ENCODE measurements at regions not wholly inside any gene's neighbourhood (a gene's known extent, or its start where the extent isn't known, plus 50 kb on each side); places are given as distances from the start of the nearest gene placed in this dataset.
"Not testable (repeated sequence)": the region's sequence is repeated elsewhere in the genome, so short reads cannot be mapped to it uniquely, and the experiment has no call there.

GRCh38 chr12:91717804-91718203, 427.8 kb downstream of the BTG1 start:
- H3K9me3 Mint-ChIP-seq = no peaks in the 10 kb centered on the region
- H3K4me1 Mint-ChIP-seq = peaks cover 9% of the 10 kb centered on the region
- H3K4me3 Mint-ChIP-seq = no peak overlapping the region
- ATAC-seq (no peak), DNase-seq (no peak)
- H3K36me3 Mint-ChIP-seq (ENCODE audit: low read depth) = no peaks in the 10 kb centered on the region
- H3K27ac Mint-ChIP-seq = no peak overlapping the region
- H3K27me3 Mint-ChIP-seq = no peaks in the 10 kb centered on the region

GRCh38 chr12:91711925-91712324, 433.7 kb downstream of the BTG1 start:
- H3K36me3 Mint-ChIP-seq (ENCODE audit: low read depth); H3K27me3 Mint-ChIP-seq; H3K9me3 Mint-ChIP-seq; H3K4me3 Mint-ChIP-seq; H3K4me1 Mint-ChIP-seq; H3K27ac Mint-ChIP-seq; DNase-seq; ATAC-seq: not testable (repeated sequence)

DNA sequence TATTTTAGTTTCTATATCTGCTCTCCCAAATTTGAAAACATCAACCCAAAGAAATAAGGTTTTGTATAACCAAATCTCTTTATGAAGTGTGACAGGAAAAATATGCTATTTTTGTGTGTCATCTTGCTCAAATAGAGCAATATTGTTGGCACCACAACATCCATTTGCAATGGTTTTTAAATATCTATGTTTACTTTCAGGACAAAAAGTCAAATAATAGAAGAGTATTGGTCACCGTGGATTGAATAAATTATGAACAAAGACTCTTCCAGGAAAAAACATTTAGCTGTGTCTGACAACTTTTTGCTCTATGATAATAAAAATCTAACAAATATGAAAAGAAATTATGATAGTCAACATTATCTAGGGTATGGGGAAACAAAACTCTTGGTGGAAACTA, 439.2 kb downstream of the BTG1 start:
- Mint-ChIP-seq H3K4me1 (no peaks in the 10 kb centered on the region), H3K4me3 (no peak overlapping the region), H3K36me3 (ENCODE audit: low read depth) (no peaks in the 10 kb centered on the region), H3K9me3 (no peaks in the 10 kb centered on the region), H3K27ac (no peak overlapping the region), H3K27me3 (no peaks in the 10 kb centered on the region)
- DNase-seq (no peak), ATAC-seq (no peak)

- DNase-seq = no peak
- no peak overlapping the region for H3K27ac Mint-ChIP-seq
- H3K27me3 Mint-ChIP-seq = no peaks in the 10 kb centered on the region
- peaks cover 2% of the 10 kb centered on the region for H3K9me3 Mint-ChIP-seq
- ATAC-seq = no peak
- no peaks in the 10 kb centered on the region for H3K4me1 Mint-ChIP-seq
- no peaks in the 10 kb centered on the region for H3K36me3 Mint-ChIP-seq (ENCODE audit: low read depth)
- no peak overlapping the region for H3K4me3 Mint-ChIP-seq
Observed at GRCh38 chr12:91704446-91704845, 441.2 kb downstream of the BTG1 start.

DNA sequence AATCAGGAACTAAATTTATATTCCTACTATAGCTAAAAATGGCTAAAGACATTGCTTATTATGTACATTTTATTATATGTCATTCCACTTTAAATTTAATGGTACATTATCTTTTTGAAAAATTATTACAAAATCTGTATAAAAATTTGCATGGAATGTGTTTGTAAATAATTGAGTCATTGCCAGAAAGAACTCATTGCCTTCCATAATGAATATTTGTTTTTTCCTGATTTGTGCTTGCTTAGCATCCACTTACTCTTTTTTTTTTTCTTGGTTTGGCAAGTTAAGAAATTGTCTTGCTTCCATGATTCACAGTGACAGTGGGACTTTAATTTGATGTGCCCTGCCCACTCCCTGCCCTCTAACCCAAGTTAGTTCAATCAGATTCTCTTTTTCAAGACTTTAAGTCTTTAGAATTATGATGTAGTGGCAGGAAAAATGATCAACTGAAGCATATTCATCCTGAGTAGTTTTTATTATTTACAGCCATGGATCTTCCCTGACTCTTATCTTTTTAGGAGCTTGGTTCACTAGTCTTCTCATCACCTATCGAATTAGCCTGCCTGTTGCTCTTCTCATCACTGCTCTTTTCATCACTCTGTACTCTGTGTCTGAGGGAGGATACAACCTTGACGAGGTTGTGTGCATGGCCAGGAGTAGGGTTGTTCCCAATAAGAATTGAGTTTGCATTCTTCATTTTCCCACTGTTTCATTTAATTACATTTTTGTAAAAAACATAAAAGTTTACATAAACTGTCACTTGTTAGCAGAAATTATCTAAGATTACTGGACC, 442.0 kb downstream of the BTG1 start:
- no peak overlapping the region for H3K4me3 Mint-ChIP-seq

DNA sequence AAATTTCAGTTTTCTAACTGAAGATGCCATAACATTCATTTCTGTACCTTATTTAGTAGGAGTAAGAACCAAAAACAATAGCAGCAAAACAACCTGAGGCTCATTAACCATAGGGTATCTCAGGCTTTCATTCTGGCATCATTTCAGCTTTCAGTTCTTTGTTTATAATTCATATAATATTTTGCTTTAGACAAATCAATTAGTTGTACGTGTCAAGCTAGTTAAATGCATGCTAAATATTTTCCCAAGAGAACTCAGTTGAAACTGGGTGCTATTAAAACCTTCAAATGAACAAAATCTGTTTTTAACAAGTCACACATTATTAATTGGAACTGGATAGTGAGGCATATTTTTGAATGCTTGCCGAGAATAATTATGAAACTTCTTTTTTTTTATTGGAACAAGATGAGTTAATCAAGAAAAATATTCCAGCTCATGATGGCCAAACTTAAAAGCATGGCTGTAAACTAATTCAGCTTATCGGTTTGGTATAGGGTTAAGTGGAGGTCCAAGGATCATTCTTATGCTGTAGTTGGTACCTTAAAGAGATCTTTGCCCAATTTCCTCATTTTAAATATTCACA, 442.7 kb downstream of the BTG1 start:
- no peak overlapping the region for H3K4me3 Mint-ChIP-seq
- DNase-seq (no peak), ATAC-seq (no peak)
- H3K4me1 Mint-ChIP-seq = no peaks in the 10 kb centered on the region
- no peak overlapping the region for H3K27ac Mint-ChIP-seq
- H3K9me3 Mint-ChIP-seq = peaks cover 17% of the 10 kb centered on the region
- H3K36me3 Mint-ChIP-seq (ENCODE audit: low read depth) = no peaks in the 10 kb centered on the region
- no peaks in the 10 kb centered on the region for H3K27me3 Mint-ChIP-seq

More for the DNA sequence above, 442.0 kb downstream of the BTG1 start:
- Mint-ChIP-seq H3K36me3 (ENCODE audit: low read depth) (no peaks in the 10 kb centered on the region), H3K27ac (no peak overlapping the region), H3K9me3 (peaks cover 10% of the 10 kb centered on the region), H3K4me1 (no peaks in the 10 kb centered on the region), H3K27me3 (no peaks in the 10 kb centered on the region)
- ATAC-seq = no peak
- no peak for DNase-seq

- no peaks in the 10 kb centered on the region for H3K4me1 Mint-ChIP-seq
- DNase-seq (no peak), ATAC-seq (no peak)
- no peaks in the 10 kb centered on the region for H3K36me3 Mint-ChIP-seq (ENCODE audit: low read depth)
- H3K27ac Mint-ChIP-seq = no peak overlapping the region
- H3K9me3 Mint-ChIP-seq = peaks cover 28% of the 10 kb centered on the region
- no peaks in the 10 kb centered on the region for H3K27me3 Mint-ChIP-seq
- H3K4me3 Mint-ChIP-seq = no peak overlapping the region
Observed at GRCh38 chr12:91695964-91696363, 449.7 kb downstream of the BTG1 start.

GRCh38 chr12:91695406-91695805, 450.2 kb downstream of the BTG1 start:
- peaks cover 28% of the 10 kb centered on the region for H3K9me3 Mint-ChIP-seq
- H3K36me3 Mint-ChIP-seq (ENCODE audit: low read depth); ATAC-seq; H3K27me3 Mint-ChIP-seq; H3K4me1 Mint-ChIP-seq; H3K27ac Mint-ChIP-seq; H3K4me3 Mint-ChIP-seq; DNase-seq: not testable (repeated sequence)

GRCh38 chr12:91690531-91690930, 455.1 kb downstream of the BTG1 start:
- no peaks in the 10 kb centered on the region for H3K9me3 Mint-ChIP-seq
- no peak overlapping the region for H3K4me3 Mint-ChIP-seq
- no peak for ATAC-seq
- no peaks in the 10 kb centered on the region for H3K36me3 Mint-ChIP-seq (ENCODE audit: low read depth)
- peaks cover 30% of the 10 kb centered on the region for H3K4me1 Mint-ChIP-seq
- no peaks in the 10 kb centered on the region for H3K27me3 Mint-ChIP-seq
- H3K27ac Mint-ChIP-seq = no peak overlapping the region
- DNase-seq = no peak

DNA sequence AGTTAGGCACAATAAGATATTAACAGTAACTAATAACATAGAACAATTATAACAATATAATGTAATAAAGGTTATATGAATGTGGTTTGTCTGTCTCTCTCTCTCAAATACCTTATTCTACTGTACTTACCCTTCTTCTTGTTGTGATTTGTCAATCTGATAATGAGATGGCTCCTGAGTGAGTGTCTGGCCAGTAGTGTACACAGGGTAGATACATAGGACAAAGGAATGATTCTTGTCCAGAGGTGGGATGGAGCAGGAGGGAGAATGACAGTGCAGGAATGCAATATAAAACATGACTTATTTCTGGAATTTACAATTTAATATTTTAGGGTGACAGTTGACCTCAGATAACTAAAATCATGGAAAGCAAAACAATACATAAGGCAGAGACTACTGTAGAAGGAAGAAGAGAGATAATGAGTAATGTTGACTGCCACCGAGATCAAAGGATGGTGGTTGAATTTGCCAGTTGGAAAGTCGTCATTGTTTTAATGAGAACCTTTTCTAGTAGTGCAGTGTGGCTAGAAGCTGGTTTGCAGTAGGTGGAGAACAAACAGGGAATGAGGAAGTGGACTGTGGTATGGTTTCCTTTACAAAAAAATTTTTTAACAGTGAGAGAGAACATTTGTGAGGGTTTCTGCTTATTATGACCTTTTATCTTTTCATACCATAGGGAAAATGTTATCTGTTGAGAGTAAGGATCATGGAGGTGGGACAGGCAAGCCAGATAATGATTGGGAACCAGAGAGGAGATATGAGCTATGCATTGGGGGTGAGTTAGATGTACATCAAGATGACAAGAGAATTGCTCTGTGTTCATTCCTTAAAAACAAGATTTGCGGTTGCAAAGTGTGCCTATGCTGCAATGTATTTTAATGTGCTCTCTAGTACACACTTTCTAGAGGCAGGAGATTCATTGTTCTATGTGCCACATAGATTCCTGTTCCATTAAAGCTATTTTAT, 458.3 kb downstream of the BTG1 start:
- Mint-ChIP-seq H3K4me3 (peak overlapping the region; percentile 34), H3K4me1 (peaks cover 30% of the 10 kb centered on the region), H3K9me3 (no peaks in the 10 kb centered on the region), H3K27me3 (no peaks in the 10 kb centered on the region), H3K36me3 (ENCODE audit: low read depth) (no peaks in the 10 kb centered on the region), H3K27ac (peak overlapping the region; percentile 75)
- DNase-seq = no peak
- ATAC-seq = peak; percentile 90

DNA sequence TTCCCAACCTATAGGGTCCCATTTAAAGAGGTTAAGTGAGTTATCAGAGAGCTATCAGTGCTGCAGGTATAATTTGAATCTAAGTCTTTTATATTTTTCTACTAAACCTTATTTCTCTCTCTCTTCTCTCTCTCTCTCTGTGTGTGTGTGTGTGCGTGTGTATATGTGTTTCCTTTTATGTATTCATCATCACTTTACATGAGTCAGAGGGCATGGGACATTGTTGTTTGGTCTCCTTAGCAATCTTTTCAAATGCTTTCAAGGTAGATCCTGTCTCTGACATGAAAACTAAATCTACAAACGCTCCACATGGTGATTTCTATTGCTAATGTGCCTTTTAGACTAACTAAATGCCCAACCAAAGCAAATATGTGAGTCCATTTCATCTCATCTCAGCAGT, 459.7 kb downstream of the BTG1 start:
- Mint-ChIP-seq H3K4me1 (peaks cover 30% of the 10 kb centered on the region), H3K27ac (no peak overlapping the region), H3K27me3 (no peaks in the 10 kb centered on the region), H3K4me3 (no peak overlapping the region), H3K36me3 (ENCODE audit: low read depth) (no peaks in the 10 kb centered on the region), H3K9me3 (no peaks in the 10 kb centered on the region)
- ATAC-seq (peak; percentile 35), DNase-seq (no peak)

GRCh38 chr12:91681751-91682150, 463.9 kb downstream of the BTG1 start:
- Mint-ChIP-seq H3K27me3 (no peaks in the 10 kb centered on the region), H3K27ac (no peak overlapping the region), H3K9me3 (no peaks in the 10 kb centered on the region), H3K36me3 (ENCODE audit: low read depth) (no peaks in the 10 kb centered on the region), H3K4me1 (peaks cover 11% of the 10 kb centered on the region), H3K4me3 (no peak overlapping the region)
- no peak for ATAC-seq
- no peak for DNase-seq

GRCh38 chr12:91680864-91681263, 464.8 kb downstream of the BTG1 start:
- H3K9me3 Mint-ChIP-seq = no peaks in the 10 kb centered on the region
- H3K36me3 Mint-ChIP-seq (ENCODE audit: low read depth) = no peaks in the 10 kb centered on the region
- DNase-seq (no peak), ATAC-seq (no peak)
- no peaks in the 10 kb centered on the region for H3K27me3 Mint-ChIP-seq
- peaks cover 3% of the 10 kb centered on the region for H3K4me1 Mint-ChIP-seq
- H3K4me3 Mint-ChIP-seq = no peak overlapping the region
- no peak overlapping the region for H3K27ac Mint-ChIP-seq

GRCh38 chr12:91677556-91677955, 468.1 kb downstream of the BTG1 start:
- H3K36me3 Mint-ChIP-seq (ENCODE audit: low read depth) = no peaks in the 10 kb centered on the region
- peaks cover 6% of the 10 kb centered on the region for H3K4me1 Mint-ChIP-seq
- H3K9me3 Mint-ChIP-seq = peaks cover 6% of the 10 kb centered on the region
- no peak for ATAC-seq
- H3K27ac Mint-ChIP-seq = no peak overlapping the region
- no peak overlapping the region for H3K4me3 Mint-ChIP-seq
- DNase-seq = no peak
- no peaks in the 10 kb centered on the region for H3K27me3 Mint-ChIP-seq

DNA sequence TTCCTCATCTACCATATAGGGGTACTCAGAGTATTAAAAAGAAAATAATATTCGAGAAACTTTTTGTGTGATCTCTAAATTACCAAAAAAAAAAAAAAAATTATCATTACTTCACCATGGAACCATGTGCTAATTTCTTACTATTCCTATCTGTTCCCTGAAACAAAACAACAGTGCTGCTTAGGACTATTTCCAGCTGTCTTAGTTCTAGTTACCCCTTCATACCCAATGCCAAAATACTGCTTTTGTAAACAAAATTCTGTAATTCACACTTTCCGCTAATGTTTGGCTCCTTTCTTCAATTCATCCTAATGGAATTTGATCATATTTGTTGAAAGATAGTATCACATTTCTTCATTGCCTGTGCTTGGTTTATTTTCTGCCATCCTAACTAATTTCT, 470.2 kb downstream of the BTG1 start:
- ATAC-seq = no peak
- Mint-ChIP-seq H3K27me3 (no peaks in the 10 kb centered on the region), H3K27ac (no peak overlapping the region), H3K4me1 (peaks cover 9% of the 10 kb centered on the region), H3K36me3 (ENCODE audit: low read depth) (no peaks in the 10 kb centered on the region), H3K9me3 (peaks cover 6% of the 10 kb centered on the region), H3K4me3 (no peak overlapping the region)
- no peak for DNase-seq
